ENCODE measurements at regions not wholly inside any gene's neighbourhood (a gene's known extent, or its start where the extent isn't known, plus 50 kb on each side); places are given as distances from the start of the nearest gene placed in this dataset.

- H3K79me2 ChIP-seq (ENCODE audit: control insufficient read depth, low read length): no peaks in the 10 kb centered on the region
- H3K27ac ChIP-seq (ENCODE audit: low read depth, low read length): no peak overlapping the region
- no peaks in the 10 kb centered on the region for H3K9me2 ChIP-seq (replicated peaks; ENCODE audit: control insufficient read depth, low read length)
Measured at GRCh38 chr13:53124623-53125022, 96.0 kb downstream of the OLFM4 start.

GRCh38 chr13:53126841-53127245 is 98.2 kb downstream of the OLFM4 start:
- no peaks in the 10 kb centered on the region for H3F3A ChIP-seq (ENCODE audit: control insufficient read depth, insufficient read depth)
- H3K4me2 ChIP-seq (ENCODE audit: low read length): no peak overlapping the region
- H3K36me3 ChIP-seq (ENCODE audit: control insufficient read depth, low read length): no peaks in the 10 kb centered on the region
- no peaks in the 10 kb centered on the region for H3K9me2 ChIP-seq (replicated peaks; ENCODE audit: control insufficient read depth, low read length)
- no peak overlapping the region for H3K4me3 ChIP-seq (ENCODE audit: low read length)
- no peaks in the 10 kb centered on the region for H3K79me2 ChIP-seq (ENCODE audit: control insufficient read depth, low read length)
- no peaks in the 10 kb centered on the region for H4K20me1 ChIP-seq (ENCODE audit: control insufficient read depth, insufficient read depth, low read depth, low read length)
- no peaks in the 10 kb centered on the region for H3K9me3 ChIP-seq (ENCODE audit: control insufficient read depth, insufficient read depth, low read length)
- TF ChIP-seq EZH2phosphoT487 (IDR thresholded peaks at IDR 0.05; ENCODE audit: borderline replicate concordance, low read length) (no peak), CTCF (IDR thresholded peaks at IDR 0.05; ENCODE audit: low read depth, low read length, poor library complexity, severe bottlenecking) (no peak)
- H3K27ac ChIP-seq (ENCODE audit: low read depth, low read length): no peak overlapping the region
- H3K27me3 ChIP-seq (ENCODE audit: control insufficient read depth, low read length): no peaks in the 10 kb centered on the region
- no peaks in the 10 kb centered on the region for H3K4me1 ChIP-seq (ENCODE audit: control insufficient read depth, low read length)

More at GRCh38 chr13:53124623-53125022, 96.0 kb downstream of the OLFM4 start:
- Histone ChIP-seq H3K27me3 (ENCODE audit: control insufficient read depth, low read length) (no peaks in the 10 kb centered on the region), H3K4me2 (ENCODE audit: low read length) (no peak overlapping the region), H3K4me1 (ENCODE audit: control insufficient read depth, low read length) (no peaks in the 10 kb centered on the region), H3F3A (ENCODE audit: control insufficient read depth, insufficient read depth) (no peaks in the 10 kb centered on the region), H3K4me3 (ENCODE audit: low read length) (no peak overlapping the region), H3K36me3 (ENCODE audit: control insufficient read depth, low read length) (no peaks in the 10 kb centered on the region), H4K20me1 (ENCODE audit: control insufficient read depth, insufficient read depth, low read depth, low read length) (no peaks in the 10 kb centered on the region), H3K9me3 (ENCODE audit: control insufficient read depth, insufficient read depth, low read length) (no peaks in the 10 kb centered on the region)
- TF ChIP-seq CTCF (IDR thresholded peaks at IDR 0.05; ENCODE audit: low read depth, low read length, poor library complexity, severe bottlenecking): no peak
- TF ChIP-seq EZH2phosphoT487 (IDR thresholded peaks at IDR 0.05; ENCODE audit: borderline replicate concordance, low read length): no peak

DNA sequence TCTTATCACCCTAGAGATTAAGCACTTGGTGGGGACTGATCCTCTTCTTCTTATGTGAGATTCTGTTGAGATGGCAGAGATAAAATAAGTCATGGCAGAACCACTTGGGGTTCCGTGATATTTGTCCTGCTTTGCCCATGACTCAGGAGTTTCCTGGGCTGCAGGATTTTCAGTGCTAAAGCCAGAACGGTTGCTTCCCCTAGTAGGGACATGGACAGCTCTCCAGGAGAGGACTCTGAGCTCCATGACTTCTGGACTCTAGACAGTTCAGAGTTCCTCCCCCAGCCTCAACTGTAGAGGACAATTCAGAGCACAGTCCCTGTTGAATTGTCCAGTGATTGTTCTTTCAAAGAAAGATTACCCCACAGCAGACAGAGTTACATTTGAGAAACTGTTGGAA is 98.8 kb downstream of the OLFM4 start:
- Histone ChIP-seq H3K9me3 (ENCODE audit: control insufficient read depth, insufficient read depth, low read length) (no peaks in the 10 kb centered on the region), H3K4me3 (ENCODE audit: low read length) (no peak overlapping the region), H3K4me1 (ENCODE audit: control insufficient read depth, low read length) (no peaks in the 10 kb centered on the region), H4K20me1 (ENCODE audit: control insufficient read depth, insufficient read depth, low read depth, low read length) (no peaks in the 10 kb centered on the region), H3K36me3 (ENCODE audit: control insufficient read depth, low read length) (no peaks in the 10 kb centered on the region), H3K79me2 (ENCODE audit: control insufficient read depth, low read length) (no peaks in the 10 kb centered on the region), H3K4me2 (ENCODE audit: low read length) (no peak overlapping the region), H3K27me3 (ENCODE audit: control insufficient read depth, low read length) (no peaks in the 10 kb centered on the region), H3K9me2 (replicated peaks; ENCODE audit: control insufficient read depth, low read length) (no peaks in the 10 kb centered on the region), H3F3A (ENCODE audit: control insufficient read depth, insufficient read depth) (no peaks in the 10 kb centered on the region), H3K27ac (ENCODE audit: low read depth, low read length) (no peak overlapping the region)
- TF ChIP-seq CTCF (IDR thresholded peaks at IDR 0.05; ENCODE audit: low read depth, low read length, poor library complexity, severe bottlenecking) (no peak), EZH2phosphoT487 (IDR thresholded peaks at IDR 0.05; ENCODE audit: borderline replicate concordance, low read length) (no peak)
